ENCODE measurements at regions not wholly inside any gene's neighbourhood (a gene's known extent, or its start where the extent isn't known, plus 50 kb on each side); places are given as distances from the start of the nearest gene placed in this dataset.

GRCh38 chr12:39000370-39000769 lies 95.0 kb upstream of the CPNE8 start:
- TF ChIP-seq FOXM1 (IDR thresholded peaks at IDR 0.05; ENCODE audit: borderline replicate concordance) (no peak), ELF4 (IDR thresholded peaks at IDR 0.05) (no peak)
- DNase-seq (ENCODE audit: extremely low spot score), result no peak
- POLR2A ChIA-PET, result no interaction called here
- CTCF ChIA-PET, result no interaction called here

GRCh38 chr12:38998887-38999482 lies 93.6 kb upstream of the CPNE8 start:
- CTCF ChIA-PET, result no interaction called here
- POLR2A ChIA-PET, result no interaction called here
- peak; percentile 13 for DNase-seq (ENCODE audit: extremely low spot score)
- no peak for TF ChIP-seq L3MBTL2 (conservative IDR thresholded peaks at IDR 0.05)
- TF ChIP-seq, protein P1, sequence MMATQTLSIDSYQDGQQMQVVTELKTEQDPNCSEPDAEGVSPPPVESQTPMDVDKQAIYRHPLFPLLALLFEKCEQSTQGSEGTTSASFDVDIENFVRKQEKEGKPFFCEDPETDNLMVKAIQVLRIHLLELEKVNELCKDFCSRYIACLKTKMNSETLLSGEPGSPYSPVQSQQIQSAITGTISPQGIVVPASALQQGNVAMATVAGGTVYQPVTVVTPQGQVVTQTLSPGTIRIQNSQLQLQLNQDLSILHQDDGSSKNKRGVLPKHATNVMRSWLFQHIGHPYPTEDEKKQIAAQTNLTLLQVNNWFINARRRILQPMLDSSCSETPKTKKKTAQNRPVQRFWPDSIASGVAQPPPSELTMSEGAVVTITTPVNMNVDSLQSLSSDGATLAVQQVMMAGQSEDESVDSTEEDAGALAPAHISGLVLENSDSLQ (IDR thresholded peaks at IDR 0.05), result peak; percentile 26; the same call in 1 of the 2 replicates

DNA sequence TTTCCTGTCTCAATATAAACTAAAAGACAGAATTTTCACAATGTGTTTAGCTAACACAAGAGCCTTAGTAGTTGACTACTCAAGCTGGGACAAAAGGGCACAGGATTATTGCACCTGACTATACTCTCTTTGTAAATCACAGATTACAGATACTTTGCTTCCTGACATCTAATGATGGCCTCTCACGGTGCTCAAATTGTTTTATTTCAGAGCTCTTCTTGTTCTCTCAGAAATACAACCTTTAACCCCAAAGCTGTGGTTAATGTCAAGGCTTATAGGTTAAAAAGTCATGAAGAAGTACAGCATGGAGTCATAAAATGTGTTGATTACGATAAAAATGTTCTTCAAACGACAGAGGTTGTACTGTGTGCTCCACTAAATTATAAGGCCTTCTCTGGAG lies 89.9 kb upstream of the CPNE8 start:
- POLR2A ChIA-PET, result no interaction called here
- DNase-seq (ENCODE audit: extremely low spot score), result no peak
- TF ChIP-seq L3MBTL2 (conservative IDR thresholded peaks at IDR 0.05), result no peak
- TF ChIP-seq SP1 (IDR thresholded peaks at IDR 0.05), result no peak
- no peak for TF ChIP-seq SUZ12 (IDR thresholded peaks at IDR 0.05)
- no peak for TF ChIP-seq ELF4 (IDR thresholded peaks at IDR 0.05)
- no peak for TF ChIP-seq BHLHE40 (IDR thresholded peaks at IDR 0.05; ENCODE audit: borderline replicate concordance)
- no peak for TF ChIP-seq LEF1 (IDR thresholded peaks at IDR 0.05; ENCODE audit: borderline replicate concordance)
- CTCF ChIA-PET, result no interaction called here

- TF ChIP-seq FOXA1 (IDR thresholded peaks at IDR 0.05) (no peak), TARDBP (IDR thresholded peaks at IDR 0.05) (no peak), ELF4 (IDR thresholded peaks at IDR 0.05) (no peak), FOXK2 (IDR thresholded peaks at IDR 0.05) (no peak), L3MBTL2 (conservative IDR thresholded peaks at IDR 0.05) (no peak), SUZ12 (IDR thresholded peaks at IDR 0.05) (no peak), LEF1 (IDR thresholded peaks at IDR 0.05; ENCODE audit: borderline replicate concordance) (no peak)
- TF ChIP-seq, protein P1 (IDR thresholded peaks at IDR 0.05), result no peak
- POLR2A ChIA-PET, result no interaction called here
- CTCF ChIA-PET, result no interaction called here
These were observed 80.6 kb upstream of the CPNE8 start for GRCh38 chr12:38985961-38986360.

DNA sequence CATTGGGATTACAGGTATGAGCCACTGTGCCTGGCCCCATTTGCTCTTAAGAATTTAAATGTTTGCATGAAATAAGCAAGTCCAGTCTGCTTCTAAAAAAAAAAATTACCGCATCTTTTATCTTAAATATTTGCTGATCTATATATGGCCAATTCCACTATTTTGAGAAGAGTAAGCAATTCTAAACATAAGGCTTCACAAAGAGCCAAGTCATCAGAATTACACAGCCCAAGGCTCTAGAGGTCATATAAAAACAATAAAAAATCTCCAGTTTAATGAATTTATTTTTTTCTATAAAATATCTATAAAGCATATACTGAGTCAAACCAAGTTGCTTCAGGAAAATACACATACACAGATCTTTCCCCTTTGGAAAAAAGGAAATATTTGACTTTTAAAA lies 79.0 kb upstream of the CPNE8 start:
- no peak for DNase-seq (ENCODE audit: extremely low spot score)
- POLR2A ChIA-PET, result no interaction called here
- TF ChIP-seq FOXK2 (IDR thresholded peaks at IDR 0.05) (no peak), ARNT (IDR thresholded peaks at IDR 0.05) (no peak), ZNF384 (IDR thresholded peaks at IDR 0.05) (no peak), TARDBP (IDR thresholded peaks at IDR 0.05) (no peak), HDGF (IDR thresholded peaks at IDR 0.05; ENCODE audit: borderline replicate concordance) (no peak), FOXM1 (IDR thresholded peaks at IDR 0.05; ENCODE audit: borderline replicate concordance) (no peak), LEF1 (IDR thresholded peaks at IDR 0.05; ENCODE audit: borderline replicate concordance) (no peak), L3MBTL2 (conservative IDR thresholded peaks at IDR 0.05) (no peak), BHLHE40 (IDR thresholded peaks at IDR 0.05; ENCODE audit: borderline replicate concordance) (no peak), SP1 (IDR thresholded peaks at IDR 0.05) (no peak), SUZ12 (IDR thresholded peaks at IDR 0.05) (no peak), CTBP1 (IDR thresholded peaks at IDR 0.05; ENCODE audit: borderline replicate concordance) (no peak), ELF4 (IDR thresholded peaks at IDR 0.05) (no peak), NFRKB (IDR thresholded peaks at IDR 0.05) (no peak), FOXA1 (IDR thresholded peaks at IDR 0.05) (no peak)
- TF ChIP-seq, protein P1 (IDR thresholded peaks at IDR 0.05), result no peak
- CTCF ChIA-PET, result no interaction called here

More at GRCh38 chr12:38985961-38986360, 80.6 kb upstream of the CPNE8 start:
- no peak for DNase-seq (ENCODE audit: extremely low spot score)

- POLR2A ChIA-PET, result no interaction called here
- DNase-seq (ENCODE audit: extremely low spot score), result no peak
- TF ChIP-seq CTBP1 (IDR thresholded peaks at IDR 0.05; ENCODE audit: borderline replicate concordance), result no peak
- no peak for TF ChIP-seq SUZ12 (IDR thresholded peaks at IDR 0.05)
- TF ChIP-seq SP1 (IDR thresholded peaks at IDR 0.05), result no peak
- TF ChIP-seq ARNT (IDR thresholded peaks at IDR 0.05), result no peak
- no peak for TF ChIP-seq FOXK2 (IDR thresholded peaks at IDR 0.05)
- TF ChIP-seq L3MBTL2 (conservative IDR thresholded peaks at IDR 0.05), result no peak
- TF ChIP-seq FOXA1 (IDR thresholded peaks at IDR 0.05), result no peak
- TF ChIP-seq FOXM1 (IDR thresholded peaks at IDR 0.05; ENCODE audit: borderline replicate concordance), result no peak
- no peak for TF ChIP-seq BHLHE40 (IDR thresholded peaks at IDR 0.05; ENCODE audit: borderline replicate concordance)
- TF ChIP-seq ELF4 (IDR thresholded peaks at IDR 0.05), result no peak
- TF ChIP-seq, protein P1 (IDR thresholded peaks at IDR 0.05), result no peak
- no peak for TF ChIP-seq ZNF384 (IDR thresholded peaks at IDR 0.05)
- CTCF ChIA-PET, result no interaction called here
These were observed 77.8 kb upstream of the CPNE8 start for GRCh38 chr12:38983117-38983571.
